Lower leg skin (tissue), 4 donors: ENCODE measurements at regions not wholly inside any gene's neighbourhood (a gene's known extent, or its start where the extent isn't known, plus 50 kb on each side); places are given as distances from the start of the nearest gene placed in this dataset.

Experiments used
- DNase-seq, 2 donors: peaks; one replicate each; pipeline ENCODE4 v3.0.0-alpha.2; 2019; ENCODE audit warnings: low spot score in 2 of 2
- H3K4me3 ChIP-seq: fragments of 200-600 bp; sonication (generic); 2 replicates; pipeline ENCODE4 v1.5.1; 2017; ENCODE audit warnings: mild to moderate bottlenecking, low read depth; ENCODE audit not compliant: poor library complexity, severe bottlenecking
- CTCF ChIP-seq, 3 donors: fragments of 450-650 bp; IDR thresholded peaks; one replicate each; pipeline ENCODE4 v1.5.1; 2016; ENCODE audit warnings: antibody characterized with exemption in 3 of 3, mild to moderate bottlenecking in 3 of 3, moderate library complexity in 2 of 3
- POLR2A ChIP-seq, 2 donors: fragments of 450-650 bp; IDR thresholded peaks; one replicate each; pipeline ENCODE4 v1.6.1; 2016 to 2017; ENCODE audit warnings: antibody characterized with exemption in 2 of 2, mild to moderate bottlenecking in 1 of 2, moderate library complexity in 1 of 2
- WGBS, 2 donors: methylation state at CpG; one replicate each; pipeline ENCODE4 v1.1.5; 2018; 5-methylcytosine and 5-hydroxymethylcytosine counted together
- intact Hi-C: fragments of 100-400 bp; cut with DNase I; formaldehyde crosslinking; loops from one replicate; pipeline ENCODE4 v1.15.0; 2023; ENCODE audit warnings: low total_unique reads

DNA sequence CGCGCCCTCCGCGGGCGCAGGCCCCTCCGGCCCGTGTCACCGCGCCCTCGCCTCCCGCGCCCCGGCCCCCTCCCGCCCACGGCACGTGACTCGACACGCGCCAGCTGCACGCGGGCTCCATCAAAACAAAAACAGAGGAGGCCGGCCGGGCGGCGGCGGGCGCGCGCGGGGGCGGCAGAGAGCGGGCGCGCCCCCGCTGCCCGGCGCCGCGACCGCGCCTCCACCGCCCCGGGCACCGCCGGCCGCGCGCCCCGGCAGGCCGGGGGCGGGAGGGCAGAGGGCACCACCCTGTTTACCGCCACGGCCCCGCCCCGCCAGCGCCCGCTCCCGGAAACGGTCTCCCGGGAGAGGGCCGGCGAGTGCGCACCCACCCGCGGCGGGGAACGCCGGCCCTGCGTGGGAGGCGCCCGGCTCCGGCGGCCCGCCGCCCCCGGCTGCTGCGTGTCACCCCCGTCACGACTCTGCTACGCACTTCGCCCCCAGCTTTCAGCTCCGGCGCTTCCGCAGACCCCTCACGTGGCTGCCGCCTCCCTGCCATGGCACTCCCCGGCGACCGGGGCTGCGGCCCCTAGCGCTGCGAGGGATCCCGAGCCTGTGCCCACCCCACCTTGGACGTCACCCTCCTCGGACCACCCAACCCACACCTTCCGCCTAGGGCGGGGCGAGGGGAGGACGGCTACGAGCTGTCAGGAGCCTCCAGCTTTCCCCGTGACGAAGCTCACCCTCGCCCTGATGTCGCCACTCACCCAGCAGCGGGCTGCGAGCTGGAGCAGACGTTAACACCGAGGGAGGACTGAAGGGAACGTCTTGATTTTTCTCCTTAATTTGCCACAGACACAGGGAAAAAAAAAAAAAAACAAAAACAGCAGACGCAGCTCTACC is 221.6 kb upstream of the MKLN1 start:
- DNase-seq: peak; percentile 77 to 96
- intact Hi-C loops: no loop called here
- TF ChIP-seq CTCF (IDR thresholded peaks at IDR 0.05): no peak
- no peak for TF ChIP-seq POLR2A (IDR thresholded peaks at IDR 0.05)
- H3K4me3 ChIP-seq: peak overlapping the region; percentile 93
- 0% methylated on average over 40 to 62 of the region's 110 CpGs for WGBS, 2 donors

- TF ChIP-seq CTCF (IDR thresholded peaks at IDR 0.05) (no peak), POLR2A (IDR thresholded peaks at IDR 0.05) (no peak)
- peak; percentile 63 to 91 for DNase-seq
- intact Hi-C loops: no loop called here
- peak overlapping the region; percentile 93 for H3K4me3 ChIP-seq
- 0% methylated on average over 29 to 32 of the region's 32 CpGs for WGBS, 2 donors
Measured at GRCh38 chr7:131106681-131107336, 220.9 kb upstream of the MKLN1 start.

GRCh38 chr7:131107337-131108211 is 220.1 kb upstream of the MKLN1 start:
- peak; percentile 88 to 95 for DNase-seq
- H3K4me3 ChIP-seq: peak overlapping the region; percentile 93
- 0 to 1% methylated on average over 51 to 63 of the region's 63 CpGs for WGBS, 2 donors
- intact Hi-C loops: no loop called here
- TF ChIP-seq POLR2A (IDR thresholded peaks at IDR 0.05) (peak in 1 of 2 donors; percentile 61), CTCF (IDR thresholded peaks at IDR 0.05) (no peak)

DNA sequence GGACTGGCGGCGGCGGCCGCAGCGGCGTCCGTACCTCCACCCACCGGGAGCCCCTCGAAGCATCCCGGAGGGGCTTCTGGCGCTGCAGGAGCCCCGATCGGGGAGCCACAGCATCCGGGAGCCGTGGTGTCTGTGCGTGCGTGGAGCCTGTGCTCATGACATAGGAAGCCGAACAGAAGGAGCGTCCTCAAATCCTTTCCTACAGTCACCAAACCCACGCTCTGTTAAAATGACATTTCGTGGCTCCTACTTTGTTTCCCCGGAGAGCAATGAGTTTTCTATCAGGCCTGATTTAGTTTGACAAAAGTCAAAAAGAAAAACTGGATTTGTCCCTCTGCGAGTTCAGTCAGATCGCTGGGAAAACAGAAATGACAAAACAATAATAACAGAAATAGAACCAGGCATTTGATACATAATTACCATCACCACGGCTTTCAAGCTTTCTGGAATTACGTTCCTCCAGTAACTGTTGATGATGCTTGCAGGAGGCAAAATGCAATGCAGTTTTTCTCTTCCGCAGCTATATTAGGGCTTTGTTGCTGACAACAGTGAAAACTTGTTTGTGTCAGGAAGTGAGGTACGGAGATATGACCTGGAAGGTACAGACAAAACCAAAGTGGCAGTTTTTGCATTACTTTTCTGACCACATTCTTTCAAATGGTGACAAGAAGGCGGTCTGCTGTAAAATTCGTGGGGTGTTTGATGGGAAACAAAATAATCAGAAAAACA is 219.3 kb upstream of the MKLN1 start:
- TF ChIP-seq POLR2A (IDR thresholded peaks at IDR 0.05) (no peak), CTCF (IDR thresholded peaks at IDR 0.05) (no peak)
- WGBS, 2 donors: 4 to 6% methylated on average over 30 of the region's 30 CpGs
- intact Hi-C loops: no loop called here
- no peak for DNase-seq
- peak overlapping the region; percentile 93 for H3K4me3 ChIP-seq
